ENCODE measurements at regions not wholly inside any gene's neighbourhood (a gene's known extent, or its start where the extent isn't known, plus 50 kb on each side); places are given as distances from the start of the nearest gene placed in this dataset.
"Not testable (repeated sequence)": the region's sequence is repeated elsewhere in the genome, so short reads cannot be mapped to it uniquely, and the experiment has no call there.

- not testable (repeated sequence) for DNase-seq
Observed at GRCh38 chr7:14967376-14967775, 64.8 kb upstream of the DGKB start.

DNA sequence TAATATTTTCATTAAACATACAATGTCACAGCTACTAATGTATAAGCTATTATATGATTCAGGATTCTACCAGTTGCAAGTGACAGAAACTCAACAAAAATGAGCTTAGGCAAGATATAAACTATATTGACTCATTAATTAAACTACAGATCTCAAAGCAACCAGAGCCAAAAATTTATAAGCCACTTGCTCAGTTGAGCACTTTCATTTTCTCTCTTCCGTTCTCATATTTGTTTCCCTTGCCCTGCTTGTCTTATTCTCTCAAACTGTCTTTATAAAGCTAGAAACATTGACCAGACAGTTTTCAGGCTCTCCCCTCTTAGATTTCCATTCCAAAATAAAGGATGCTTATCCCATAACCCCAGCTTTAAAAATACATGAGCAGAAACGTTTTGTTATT is 60.2 kb upstream of the DGKB start:
- DNase-seq, result no peak

DNA sequence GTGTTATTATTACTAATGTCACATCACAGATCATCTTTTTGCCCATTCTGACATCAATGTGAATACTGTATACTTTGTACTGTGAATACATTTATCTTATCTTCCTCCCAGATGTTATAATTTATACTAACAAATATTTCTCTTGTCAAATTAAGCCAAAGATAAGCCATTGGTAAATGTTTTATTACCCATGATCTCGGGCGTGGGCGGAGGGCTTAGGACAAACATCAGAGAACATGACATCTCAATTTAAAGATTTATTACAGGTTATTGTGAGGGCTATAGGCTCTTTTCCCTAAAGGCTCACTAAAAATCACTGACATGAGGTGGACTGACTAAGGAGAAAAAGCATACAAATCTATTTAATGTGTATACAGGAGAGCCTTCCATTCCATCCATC is 58.2 kb upstream of the DGKB start:
- DNase-seq, result no peak

GRCh38 chr7:14959339-14959738 is 56.8 kb upstream of the DGKB start:
- no peak for DNase-seq

- DNase-seq, result no peak
Observed at GRCh38 chr7:14954035-14954434, 51.5 kb upstream of the DGKB start.

Measured in skin of body (tissue), 1 donor.